H9 (cell line): ENCODE measurements at regions not wholly inside any gene's neighbourhood (a gene's known extent, or its start where the extent isn't known, plus 50 kb on each side); places are given as distances from the start of the nearest gene placed in this dataset.

Experiments
- DNase-seq: peaks from one replicate; pipeline ENCODE4 v3.0.0-alpha.2; 2017
- H2AFZ ChIP-seq: one replicate; pipeline ENCODE4 v1.6.1; 2013; ENCODE audit warnings: mild to moderate bottlenecking, low read length, control low read depth, moderate library complexity
- H2AK5ac ChIP-seq: 2 replicates; pipeline ENCODE4 v1.6.1; 2013; ENCODE audit warnings: low read length, control low read depth, mixed read lengths; ENCODE audit not compliant: insufficient read length
- H2BK120ac ChIP-seq: one replicate; pipeline ENCODE4 v1.6.1; 2013; ENCODE audit warnings: low read depth, mild to moderate bottlenecking, low read length, control low read depth, inconsistent platforms; ENCODE audit not compliant: poor library complexity, severe bottlenecking
- H2BK12ac ChIP-seq: 2 replicates; pipeline ENCODE4 v1.6.1; 2013; ENCODE audit warnings: low read length, control low read depth, mixed read lengths, low read depth; ENCODE audit not compliant: insufficient read length
- H2BK15ac ChIP-seq: 2 replicates; pipeline ENCODE4 v1.6.1; 2013; ENCODE audit warnings: low read depth, low read length, control low read depth
- H2BK20ac ChIP-seq: one replicate; pipeline ENCODE4 v1.6.1; 2013; ENCODE audit warnings: low read depth, mild to moderate bottlenecking, low read length, control low read depth, inconsistent platforms; ENCODE audit not compliant: poor library complexity, severe bottlenecking
- H2BK5ac ChIP-seq: 2 replicates; pipeline ENCODE4 v1.6.1; 2013; ENCODE audit warnings: low read length, control low read depth, mixed read lengths; ENCODE audit not compliant: insufficient read length
- H3K14ac ChIP-seq: 2 replicates; pipeline ENCODE4 v1.6.1; 2013; ENCODE audit warnings: low read length, control low read depth; ENCODE audit not compliant: insufficient read depth
- H3K18ac ChIP-seq: 2 replicates; pipeline ENCODE4 v1.6.1; 2013; ENCODE audit warnings: low read depth, mild to moderate bottlenecking, mixed read lengths, low read length, control low read depth; ENCODE audit not compliant: insufficient read length
- H3K23ac ChIP-seq: 2 replicates; pipeline ENCODE4 v1.6.1; 2013; ENCODE audit warnings: low read length, control low read depth, mixed read lengths, low read depth; ENCODE audit not compliant: insufficient read length
- H3K23me2 ChIP-seq: 2 replicates; pipeline ENCODE4 v1.6.1; 2013; ENCODE audit warnings: low read depth, mild to moderate bottlenecking, mixed read lengths, low read length, control low read depth; ENCODE audit not compliant: insufficient read length, poor library complexity, severe bottlenecking
- H3K27ac ChIP-seq: 2 replicates; pipeline ENCODE4 v1.5.1; 2013; ENCODE audit warnings: low read length, control low read depth, mixed read lengths, low read depth; ENCODE audit not compliant: insufficient read length
- H3K27me3 ChIP-seq: 2 replicates; pipeline ENCODE4 v1.6.1; 2013; ENCODE audit warnings: low read length, control low read depth, inconsistent platforms; ENCODE audit not compliant: insufficient read depth
- H3K4ac ChIP-seq: 2 replicates; pipeline ENCODE4 v1.6.1; 2013; ENCODE audit warnings: low read depth, mild to moderate bottlenecking, control low read depth, inconsistent platforms, low read length, moderate library complexity
- H3K4me1 ChIP-seq: 2 replicates; pipeline ENCODE4 v1.6.1; 2013; ENCODE audit warnings: low read length, control low read depth, inconsistent platforms; ENCODE audit not compliant: insufficient read depth
- H3K4me2 ChIP-seq: 2 replicates; pipeline ENCODE4 v1.6.1; 2013; ENCODE audit warnings: low read length, control low read depth, mixed read lengths; ENCODE audit not compliant: insufficient read length, insufficient read depth
- H3K56ac ChIP-seq: 2 replicates; pipeline ENCODE4 v1.6.1; 2013; ENCODE audit warnings: low read depth, mild to moderate bottlenecking, mixed read lengths, low read length, control low read depth; ENCODE audit not compliant: insufficient read length
- H3K79me1 ChIP-seq: 2 replicates; pipeline ENCODE4 v1.6.1; 2013; ENCODE audit warnings: low read depth, mild to moderate bottlenecking, moderate library complexity, low read length, control low read depth, inconsistent platforms; ENCODE audit not compliant: insufficient read depth, poor library complexity, severe bottlenecking
- H3K79me2 ChIP-seq: 2 replicates; pipeline ENCODE4 v1.6.1; 2013; ENCODE audit warnings: low read length, control low read depth, inconsistent platforms; ENCODE audit not compliant: insufficient read depth
- H3K9ac ChIP-seq: 2 replicates; pipeline ENCODE4 v1.6.1; 2013; ENCODE audit warnings: low read length, control low read depth, mixed read lengths; ENCODE audit not compliant: insufficient read length; ENCODE audit errors: extremely low read depth
- H3K9me3 ChIP-seq: one replicate; pipeline ENCODE4 v1.6.1; 2013; ENCODE audit warnings: low read depth, low read length, inconsistent platforms; ENCODE audit not compliant: control insufficient read depth
- H3T11ph ChIP-seq: one replicate; pipeline ENCODE4 v1.6.1; 2013; ENCODE audit warnings: mild to moderate bottlenecking, low read length, control low read depth, inconsistent platforms
- H4K20me1 ChIP-seq: one replicate; pipeline ENCODE4 v1.6.1; 2013; ENCODE audit not compliant: control insufficient read depth, insufficient read length, insufficient read depth
- H4K5ac ChIP-seq: 2 replicates; pipeline ENCODE4 v1.6.1; 2013; ENCODE audit warnings: low read depth, mild to moderate bottlenecking, mixed read lengths, low read length, control low read depth; ENCODE audit not compliant: insufficient read length
- H4K8ac ChIP-seq: replicated peaks from 2 replicates; pipeline ENCODE4 v1.6.1; 2013; ENCODE audit warnings: low read length, control low read depth, mixed read lengths, low read depth; ENCODE audit not compliant: insufficient read length
- H4K91ac ChIP-seq: 2 replicates; pipeline ENCODE4 v1.6.1; 2013; ENCODE audit warnings: low read depth, mild to moderate bottlenecking, moderate library complexity, mixed read lengths, low read length, control low read depth; ENCODE audit not compliant: insufficient read length
- H3K27ac Mint-ChIP-seq, 3 experiments: 2 replicates in 2 of 3; 3 replicates in 1 of 3; pipeline ENCODE4 v1.8.0; 2020 to 2021; ENCODE audit warnings: mixed read lengths in 3 of 3, mild to moderate bottlenecking in 1 of 3, moderate library complexity in 1 of 3
- H3K27me3 Mint-ChIP-seq: 2 replicates; pipeline ENCODE4 v1.8.0; 2021; ENCODE audit warnings: low read depth, mild to moderate bottlenecking, moderate library complexity, mixed read lengths
- H3K36me3 Mint-ChIP-seq, 3 experiments: 2 replicates in 2 of 3; 3 replicates in 1 of 3; pipeline ENCODE4 v1.8.0; 2020 to 2021; ENCODE audit warnings: low read depth in 3 of 3, mixed read lengths in 3 of 3; ENCODE audit not compliant: insufficient read depth in 1 of 3
- H3K4me1 Mint-ChIP-seq, 2 experiments: 2 replicates each; pipeline ENCODE4 v1.8.0; 2020; ENCODE audit warnings: mixed read lengths in 2 of 2
- H3K4me3 Mint-ChIP-seq, 2 experiments: 2 replicates in 1 of 2; 3 replicates in 1 of 2; pipeline ENCODE4 v1.8.0; 2020 to 2021; ENCODE audit warnings: mild to moderate bottlenecking in 2 of 2, mixed read lengths in 2 of 2, moderate library complexity in 1 of 2
- H3K9me3 Mint-ChIP-seq, 2 experiments: 2 replicates in 1 of 2; 3 replicates in 1 of 2; pipeline ENCODE4 v1.8.0; 2020; ENCODE audit warnings: mild to moderate bottlenecking in 2 of 2, mixed read lengths in 2 of 2, moderate library complexity in 1 of 2
- CTCF ChIP-seq: fragments of 200-600 bp; sonication (generic); conservative IDR thresholded peaks from 3 replicates; pipeline ENCODE4 v1.8.0; 2021; ENCODE audit warnings: antibody characterized with exemption, mild to moderate bottlenecking
- WGBS: extraction: QIAGEN DNeasy Blood & Tissue Kit; methylation state at CpG from one replicate; pipeline ENCODE4 v1.1.7; 2013; ENCODE audit warnings: missing lambda C conversion rate, low lambda C conversion rate, mixed read lengths; ENCODE audit not compliant: insufficient read length; ENCODE audit errors: extremely low coverage; 5-methylcytosine and 5-hydroxymethylcytosine counted together

GRCh38 chr3:107235193-107235927 lies 141.9 kb upstream of the CCDC54 start:
- Mint-ChIP-seq H3K27ac (no peak overlapping the region), H3K4me1 (peaks cover 19 to 33% of the 10 kb centered on the region in 2 experiments), H3K36me3 (peaks cover 1 to 16% (median 5%) of the 10 kb centered on the region in 3 experiments; a peak in 2 of 7 replicates), H3K4me3 (no peak overlapping the region; a peak in 1 of 5 replicates), H3K9me3 (peaks cover 0 to 6% of the 10 kb centered on the region in 2 experiments; a peak in 4 of 5 replicates), H3K27me3 (peaks cover 5% of the 10 kb centered on the region)
- Histone ChIP-seq H4K8ac (no peak overlapping the region), H2BK5ac (no peak overlapping the region), H2BK12ac (no peak overlapping the region), H4K20me1 (no peaks in the 10 kb centered on the region), H3K18ac (no peak overlapping the region), H2AFZ (no peak overlapping the region), H3K27me3 (no peaks in the 10 kb centered on the region; the same call in 1 of the 2 replicates), H3K9me3 (no peaks in the 10 kb centered on the region), H3K14ac (no peak overlapping the region), H3K9ac (no peak overlapping the region), H3K23ac (no peak overlapping the region), H3K79me2 (no peaks in the 10 kb centered on the region), H2AK5ac (no peak overlapping the region), H3T11ph (no peak overlapping the region), H3K79me1 (no peaks in the 10 kb centered on the region), H3K27ac (no peak overlapping the region), H4K5ac (no peak overlapping the region), H3K4me1 (no peaks in the 10 kb centered on the region), H3K23me2 (peaks cover 4% of the 10 kb centered on the region), H2BK20ac (no peak overlapping the region), H2BK15ac (no peak overlapping the region), H3K4ac (no peak overlapping the region), H2BK120ac (no peak overlapping the region), H3K4me2 (no peak overlapping the region), H4K91ac (no peak overlapping the region), H3K56ac (no peak overlapping the region)
- TF ChIP-seq CTCF: no peak
- no CpG with 5 or more reads among the region's 13 CpGs for WGBS
- DNase-seq: no peak
